ENCODE measurements at regions not wholly inside any gene's neighbourhood (a gene's known extent, or its start where the extent isn't known, plus 50 kb on each side); places are given as distances from the start of the nearest gene placed in this dataset.

- Histone ChIP-seq H3K4me3 (no peak overlapping the region), H3K36me3 (ENCODE audit: insufficient read depth, low read length) (no peaks in the 10 kb centered on the region), H3K27ac (no peak overlapping the region), H3K9me3 (ENCODE audit: low read depth, low read length) (no peaks in the 10 kb centered on the region), H3K9ac (ENCODE audit: insufficient read length) (no peak overlapping the region)
- no peak for DNase-seq (ENCODE audit: low read depth, low spot score)
- TF ChIP-seq EZH2 (IDR thresholded peaks at IDR 0.05) (no peak), FOXP2 (optimal IDR thresholded peaks at IDR 0.05; ENCODE audit: control extremely low read depth, extremely low read length, insufficient read depth) (no peak), POLR2AphosphoS5 (IDR thresholded peaks at IDR 0.05; ENCODE audit: borderline replicate concordance, low read depth, low read length) (no peak)
These were observed 2195.9 kb downstream of the PCDH9 start for GRCh38 chr13:65034266-65034665.

GRCh38 chr13:65032825-65033224 lies 2197.3 kb downstream of the PCDH9 start:
- H3K9ac ChIP-seq (ENCODE audit: insufficient read length), result no peak overlapping the region
- no peaks in the 10 kb centered on the region for H3K9me3 ChIP-seq (ENCODE audit: low read depth, low read length)
- H3K27ac ChIP-seq, result no peak overlapping the region
- no peaks in the 10 kb centered on the region for H3K36me3 ChIP-seq (ENCODE audit: insufficient read depth, low read length)
- TF ChIP-seq FOXP2 (optimal IDR thresholded peaks at IDR 0.05; ENCODE audit: control extremely low read depth, extremely low read length, insufficient read depth) (no peak), EZH2 (IDR thresholded peaks at IDR 0.05) (no peak), POLR2AphosphoS5 (IDR thresholded peaks at IDR 0.05; ENCODE audit: borderline replicate concordance, low read depth, low read length) (no peak)
- no peak overlapping the region for H3K4me3 ChIP-seq
- DNase-seq (ENCODE audit: low read depth, low spot score), result no peak

GRCh38 chr13:65028101-65028500 lies 2202.0 kb downstream of the PCDH9 start:
- no peaks in the 10 kb centered on the region for H3K36me3 ChIP-seq (ENCODE audit: insufficient read depth, low read length)
- no peak overlapping the region for H3K9ac ChIP-seq (ENCODE audit: insufficient read length)
- TF ChIP-seq FOXP2 (optimal IDR thresholded peaks at IDR 0.05; ENCODE audit: control extremely low read depth, extremely low read length, insufficient read depth) (no peak), POLR2AphosphoS5 (IDR thresholded peaks at IDR 0.05; ENCODE audit: borderline replicate concordance, low read depth, low read length) (no peak), EZH2 (IDR thresholded peaks at IDR 0.05) (no peak)
- H3K9me3 ChIP-seq (ENCODE audit: low read depth, low read length), result no peaks in the 10 kb centered on the region
- DNase-seq (ENCODE audit: low read depth, low spot score), result no peak
- H3K4me3 ChIP-seq, result no peak overlapping the region
- no peak overlapping the region for H3K27ac ChIP-seq

GRCh38 chr13:65026505-65026904 lies 2203.6 kb downstream of the PCDH9 start:
- H3K36me3 ChIP-seq (ENCODE audit: insufficient read depth, low read length), result no peaks in the 10 kb centered on the region
- H3K9me3 ChIP-seq (ENCODE audit: low read depth, low read length), result no peaks in the 10 kb centered on the region
- H3K27ac ChIP-seq, result no peak overlapping the region
- no peak for DNase-seq (ENCODE audit: low read depth, low spot score)
- no peak for TF ChIP-seq POLR2AphosphoS5 (IDR thresholded peaks at IDR 0.05; ENCODE audit: borderline replicate concordance, low read depth, low read length)
- TF ChIP-seq FOXP2 (optimal IDR thresholded peaks at IDR 0.05; ENCODE audit: control extremely low read depth, extremely low read length, insufficient read depth), result no peak
- no peak for TF ChIP-seq EZH2 (IDR thresholded peaks at IDR 0.05)
- H3K9ac ChIP-seq (ENCODE audit: insufficient read length), result no peak overlapping the region
- H3K4me3 ChIP-seq, result no peak overlapping the region

GRCh38 chr13:65011378-65011777 lies 2218.8 kb downstream of the PCDH9 start:
- no peak for DNase-seq (ENCODE audit: low read depth, low spot score)
- no peak overlapping the region for H3K9ac ChIP-seq (ENCODE audit: insufficient read length)
- H3K36me3 ChIP-seq (ENCODE audit: insufficient read depth, low read length), result no peaks in the 10 kb centered on the region
- no peak overlapping the region for H3K4me3 ChIP-seq
- no peak overlapping the region for H3K27ac ChIP-seq
- no peak for TF ChIP-seq POLR2AphosphoS5 (IDR thresholded peaks at IDR 0.05; ENCODE audit: borderline replicate concordance, low read depth, low read length)
- TF ChIP-seq EZH2 (IDR thresholded peaks at IDR 0.05), result no peak
- TF ChIP-seq FOXP2 (optimal IDR thresholded peaks at IDR 0.05; ENCODE audit: control extremely low read depth, extremely low read length, insufficient read depth), result no peak
- H3K9me3 ChIP-seq (ENCODE audit: low read depth, low read length), result no peaks in the 10 kb centered on the region

- Histone ChIP-seq H3K27ac (no peak overlapping the region), H3K9me3 (ENCODE audit: low read depth, low read length) (no peaks in the 10 kb centered on the region), H3K36me3 (ENCODE audit: insufficient read depth, low read length) (no peaks in the 10 kb centered on the region), H3K9ac (ENCODE audit: insufficient read length) (no peak overlapping the region), H3K4me3 (no peak overlapping the region)
- no peak for DNase-seq (ENCODE audit: low read depth, low spot score)
- TF ChIP-seq POLR2AphosphoS5 (IDR thresholded peaks at IDR 0.05; ENCODE audit: borderline replicate concordance, low read depth, low read length) (no peak), EZH2 (IDR thresholded peaks at IDR 0.05) (no peak), FOXP2 (optimal IDR thresholded peaks at IDR 0.05; ENCODE audit: control extremely low read depth, extremely low read length, insufficient read depth) (no peak)
These were observed 2232.7 kb downstream of the PCDH9 start for GRCh38 chr13:64997438-64997837.

- H3K36me3 ChIP-seq (ENCODE audit: insufficient read depth, low read length), result no peaks in the 10 kb centered on the region
- H3K27ac ChIP-seq, result no peak overlapping the region
- no peak for DNase-seq (ENCODE audit: low read depth, low spot score)
- no peak overlapping the region for H3K9ac ChIP-seq (ENCODE audit: insufficient read length)
- no peaks in the 10 kb centered on the region for H3K9me3 ChIP-seq (ENCODE audit: low read depth, low read length)
- H3K4me3 ChIP-seq, result no peak overlapping the region
- TF ChIP-seq FOXP2 (optimal IDR thresholded peaks at IDR 0.05; ENCODE audit: control extremely low read depth, extremely low read length, insufficient read depth), result no peak
- TF ChIP-seq EZH2 (IDR thresholded peaks at IDR 0.05), result no peak
These were observed 2236.5 kb downstream of the PCDH9 start for GRCh38 chr13:64993514-64994164.

GRCh38 chr13:64992314-64992713 lies 2237.8 kb downstream of the PCDH9 start:
- Histone ChIP-seq H3K9me3 (ENCODE audit: low read depth, low read length) (no peaks in the 10 kb centered on the region), H3K36me3 (ENCODE audit: insufficient read depth, low read length) (no peaks in the 10 kb centered on the region), H3K27ac (no peak overlapping the region), H3K4me3 (no peak overlapping the region), H3K9ac (ENCODE audit: insufficient read length) (no peak overlapping the region)
- TF ChIP-seq EZH2 (IDR thresholded peaks at IDR 0.05), result no peak
- no peak for DNase-seq (ENCODE audit: low read depth, low spot score)

GRCh38 chr13:64985075-64985474 lies 2245.1 kb downstream of the PCDH9 start:
- TF ChIP-seq EZH2 (IDR thresholded peaks at IDR 0.05) (no peak), POLR2AphosphoS5 (IDR thresholded peaks at IDR 0.05; ENCODE audit: borderline replicate concordance, low read depth, low read length) (no peak), FOXP2 (optimal IDR thresholded peaks at IDR 0.05; ENCODE audit: control extremely low read depth, extremely low read length, insufficient read depth) (no peak)
- Histone ChIP-seq H3K36me3 (ENCODE audit: insufficient read depth, low read length) (no peaks in the 10 kb centered on the region), H3K9ac (ENCODE audit: insufficient read length) (no peak overlapping the region), H3K27ac (no peak overlapping the region), H3K9me3 (ENCODE audit: low read depth, low read length) (no peaks in the 10 kb centered on the region), H3K4me3 (no peak overlapping the region)
- no peak for DNase-seq (ENCODE audit: low read depth, low spot score)
